Suppressor macrophage treated with lipopolysaccharide for 4 hours (primary cell): ENCODE measurements at regions not wholly inside any gene's neighbourhood (a gene's known extent, or its start where the extent isn't known, plus 50 kb on each side); places are given as distances from the start of the nearest gene placed in this dataset.
A peak's percentile ranks its signal among the peaks of the same experiment; 100 is the strongest.
"Not testable (repeated sequence)": the region's sequence is repeated elsewhere in the genome, so short reads cannot be mapped to it uniquely, and the experiment has no call there.

Experiments used
- DNase-seq: peaks from one replicate; pipeline ENCODE4 v3.0.0-alpha.2; 2020

- no peak for DNase-seq
Observed at GRCh38 chr16:25637236-25637635, 54.5 kb upstream of the HS3ST4 start.

- DNase-seq: no peak
Observed at GRCh38 chr16:25636662-25637061, 55.1 kb upstream of the HS3ST4 start.

GRCh38 chr16:25635454-25635853, 56.3 kb upstream of the HS3ST4 start:
- DNase-seq: no peak

- peak; percentile 2 for DNase-seq
Observed at GRCh38 chr16:25633549-25633948, 58.2 kb upstream of the HS3ST4 start.

- no peak for DNase-seq
Observed at GRCh38 chr16:25628766-25629165, 63.0 kb upstream of the HS3ST4 start.

GRCh38 chr16:25627641-25628040, 64.1 kb upstream of the HS3ST4 start:
- no peak for DNase-seq

- no peak for DNase-seq
Observed at GRCh38 chr16:25626172-25626571, 65.6 kb upstream of the HS3ST4 start.

GRCh38 chr16:25625620-25626019, 66.1 kb upstream of the HS3ST4 start:
- no peak for DNase-seq

- DNase-seq: no peak
Observed at GRCh38 chr16:25614716-25615265, 77.0 kb upstream of the HS3ST4 start.

GRCh38 chr16:25613931-25614330, 77.8 kb upstream of the HS3ST4 start:
- no peak for DNase-seq

GRCh38 chr16:25608002-25608401, 83.8 kb upstream of the HS3ST4 start:
- DNase-seq: no peak

GRCh38 chr16:25606069-25606468, 85.7 kb upstream of the HS3ST4 start:
- DNase-seq: no peak

GRCh38 chr16:25605381-25605780, 86.4 kb upstream of the HS3ST4 start:
- DNase-seq: no peak

GRCh38 chr16:25601306-25601705, 90.5 kb upstream of the HS3ST4 start:
- not testable (repeated sequence) for DNase-seq

- DNase-seq: no peak
Observed at GRCh38 chr16:25596194-25596593, 95.6 kb upstream of the HS3ST4 start.

GRCh38 chr16:25593260-25593659, 98.5 kb upstream of the HS3ST4 start:
- no peak for DNase-seq

GRCh38 chr16:25587783-25588182, 104.0 kb upstream of the HS3ST4 start:
- no peak for DNase-seq

- no peak for DNase-seq
Observed at GRCh38 chr16:25586826-25587225, 104.9 kb upstream of the HS3ST4 start.

GRCh38 chr16:25585526-25585925, 106.2 kb upstream of the HS3ST4 start:
- DNase-seq: no peak

- DNase-seq: no peak
Observed at GRCh38 chr16:25580041-25580440, 111.7 kb upstream of the HS3ST4 start.

- DNase-seq: no peak
Observed at GRCh38 chr16:25575363-25575762, 116.4 kb upstream of the HS3ST4 start.

- DNase-seq: no peak
Observed at GRCh38 chr16:25571712-25572111, 120.0 kb upstream of the HS3ST4 start.

GRCh38 chr16:25570131-25570530, 121.6 kb upstream of the HS3ST4 start:
- DNase-seq: no peak

GRCh38 chr16:25568991-25569390, 122.8 kb upstream of the HS3ST4 start:
- no peak for DNase-seq

- DNase-seq: no peak
Observed at GRCh38 chr16:25566183-25566582, 125.6 kb upstream of the HS3ST4 start.

- no peak for DNase-seq
Observed at GRCh38 chr16:25563700-25564099, 128.1 kb upstream of the HS3ST4 start.
